NCI-H774 (cell line): ENCODE measurements at regions not wholly inside any gene's neighbourhood (a gene's known extent, or its start where the extent isn't known, plus 50 kb on each side); places are given as distances from the start of the nearest gene placed in this dataset.

Source experiments
- DNase-seq: peaks from one replicate; lab custom pipeline; 2025; lab: John Stamatoyannopoulos, UW

- no peak for DNase-seq
Measured at GRCh38 chr15:69530991-69531664, 78.5 kb downstream of the RPLP1 start.

GRCh38 chr15:69531665-69532027, 79.0 kb downstream of the RPLP1 start:
- DNase-seq: no peak

- DNase-seq: no peak
Measured at GRCh38 chr15:69532066-69532465, 79.4 kb downstream of the RPLP1 start.

- no peak for DNase-seq
Measured at GRCh38 chr15:69532856-69533255, 80.2 kb downstream of the RPLP1 start.

GRCh38 chr15:69533522-69533921, 80.9 kb downstream of the RPLP1 start:
- no peak for DNase-seq

GRCh38 chr15:69535101-69535638, 82.6 kb downstream of the RPLP1 start:
- DNase-seq: no peak

GRCh38 chr15:69535998-69536397, 83.4 kb downstream of the RPLP1 start:
- DNase-seq: no peak

- DNase-seq: no peak
Measured at GRCh38 chr15:69536726-69537512, 84.3 kb downstream of the RPLP1 start.

- no peak for DNase-seq
Measured at GRCh38 chr15:69537901-69538300, 85.3 kb downstream of the RPLP1 start.

GRCh38 chr15:69538379-69538778, 85.8 kb downstream of the RPLP1 start:
- no peak for DNase-seq

GRCh38 chr15:69539345-69539744, 86.7 kb downstream of the RPLP1 start:
- no peak for DNase-seq

GRCh38 chr15:69540622-69541021, 88.0 kb downstream of the RPLP1 start:
- peak; percentile 70 for DNase-seq

GRCh38 chr15:69542028-69542427, 89.4 kb downstream of the RPLP1 start:
- DNase-seq: no peak

- no peak for DNase-seq
Measured at GRCh38 chr15:69543681-69544364, 91.2 kb downstream of the RPLP1 start.

GRCh38 chr15:69544365-69545113, 91.9 kb downstream of the RPLP1 start:
- no peak for DNase-seq

- DNase-seq: no peak
Measured at GRCh38 chr15:69546182-69546581, 93.6 kb downstream of the RPLP1 start.

- DNase-seq: no peak
Measured at GRCh38 chr15:69548395-69549180, 96.0 kb downstream of the RPLP1 start.

- no peak for DNase-seq
Measured at GRCh38 chr15:69551391-69552056, 98.9 kb downstream of the RPLP1 start.

- no peak for DNase-seq
Measured at GRCh38 chr15:69552057-69552815, 99.6 kb downstream of the RPLP1 start.

GRCh38 chr15:69553686-69554085, 101.1 kb downstream of the RPLP1 start:
- no peak for DNase-seq
